VCaP (cell line): ENCODE measurements at regions not wholly inside any gene's neighbourhood (a gene's known extent, or its start where the extent isn't known, plus 50 kb on each side); places are given as distances from the start of the nearest gene placed in this dataset.

Experiments used
- H3K27ac ChIP-seq: fragments of 450-650 bp; 2 replicates; pipeline ENCODE4 v1.5.1; 2017
- CTCF ChIP-seq: fragments of 450-650 bp; conservative IDR thresholded peaks from 2 replicates; pipeline ENCODE4 v1.5.1; 2017; ENCODE audit warnings: mild to moderate bottlenecking, moderate library complexity

GRCh38 chr1:105655032-105655431 is 1401.4 kb upstream of the PRMT6 start:
- TF ChIP-seq CTCF: no peak
- no peak overlapping the region for H3K27ac ChIP-seq

GRCh38 chr1:105664495-105664894 is 1392.0 kb upstream of the PRMT6 start:
- no peak overlapping the region for H3K27ac ChIP-seq
- TF ChIP-seq CTCF: no peak

GRCh38 chr1:105678334-105678733 is 1378.1 kb upstream of the PRMT6 start:
- no peak for TF ChIP-seq CTCF
- H3K27ac ChIP-seq: no peak overlapping the region

- H3K27ac ChIP-seq: no peak overlapping the region
- no peak for TF ChIP-seq CTCF
These were observed 1371.8 kb upstream of the PRMT6 start for GRCh38 chr1:105684714-105685113.

- no peak overlapping the region for H3K27ac ChIP-seq
- no peak for TF ChIP-seq CTCF
These were observed 1370.4 kb upstream of the PRMT6 start for GRCh38 chr1:105686026-105686425.

- no peak for TF ChIP-seq CTCF
- H3K27ac ChIP-seq: no peak overlapping the region
These were observed 1369.4 kb upstream of the PRMT6 start for GRCh38 chr1:105686874-105687690.

- H3K27ac ChIP-seq: no peak overlapping the region
- no peak for TF ChIP-seq CTCF
These were observed 1355.8 kb upstream of the PRMT6 start for GRCh38 chr1:105700723-105701122.
